ENCODE measurements at regions not wholly inside any gene's neighbourhood (a gene's known extent, or its start where the extent isn't known, plus 50 kb on each side); places are given as distances from the start of the nearest gene placed in this dataset.

GRCh38 chr16:48879223-48880122 lies 269.5 kb upstream of the N4BP1 start:
- no peak for DNase-seq

- no peak for DNase-seq
Observed at GRCh38 chr16:48877946-48878345, 268.0 kb upstream of the N4BP1 start.

- no peak for DNase-seq
Observed at GRCh38 chr16:48870141-48870540, 260.2 kb upstream of the N4BP1 start.

GRCh38 chr16:48865520-48865919 lies 255.5 kb upstream of the N4BP1 start:
- no peak for DNase-seq

- DNase-seq: no peak
Observed at GRCh38 chr16:48864055-48864454, 254.1 kb upstream of the N4BP1 start.

GRCh38 chr16:48862087-48862532 lies 252.1 kb upstream of the N4BP1 start:
- no peak for DNase-seq

GRCh38 chr16:48860341-48860740 lies 250.4 kb upstream of the N4BP1 start:
- no peak for DNase-seq

GRCh38 chr16:48852951-48853350 lies 243.0 kb upstream of the N4BP1 start:
- DNase-seq: no peak

GRCh38 chr16:48852458-48852857 lies 242.5 kb upstream of the N4BP1 start:
- no peak for DNase-seq

- DNase-seq: no peak
Observed at GRCh38 chr16:48850097-48850770, 240.3 kb upstream of the N4BP1 start.

GRCh38 chr16:48846277-48846676 lies 236.3 kb upstream of the N4BP1 start:
- DNase-seq: no peak

GRCh38 chr16:48845261-48845660 lies 235.3 kb upstream of the N4BP1 start:
- DNase-seq: no peak

GRCh38 chr16:48838349-48838748 lies 228.4 kb upstream of the N4BP1 start:
- no peak for DNase-seq

GRCh38 chr16:48836636-48837035 lies 226.7 kb upstream of the N4BP1 start:
- DNase-seq: no peak

GRCh38 chr16:48836067-48836466 lies 226.1 kb upstream of the N4BP1 start:
- DNase-seq: no peak

GRCh38 chr16:48834576-48834975 lies 224.6 kb upstream of the N4BP1 start:
- no peak for DNase-seq

- DNase-seq: no peak
Observed at GRCh38 chr16:48833461-48833860, 223.5 kb upstream of the N4BP1 start.

- no peak for DNase-seq
Observed at GRCh38 chr16:48831076-48831722, 221.2 kb upstream of the N4BP1 start.

- DNase-seq: peak in 2 of 3 experiments; percentile 7 to 51
Observed at GRCh38 chr16:48829336-48830310, 219.6 kb upstream of the N4BP1 start.

GRCh38 chr16:48824271-48824670 lies 214.3 kb upstream of the N4BP1 start:
- DNase-seq: no peak

- DNase-seq: no peak
Observed at GRCh38 chr16:48822431-48822830, 212.5 kb upstream of the N4BP1 start.

- no peak for DNase-seq
Observed at GRCh38 chr16:48820379-48820778, 210.4 kb upstream of the N4BP1 start.
